Stimulated activated CD8-positive, alpha-beta memory T cell treated with anti-CD3 and anti-CD28 coated beads, Interleukin-4, amount 100 ng/mL, for 1 hour (primary cell): ENCODE measurements at regions not wholly inside any gene's neighbourhood (a gene's known extent, or its start where the extent isn't known, plus 50 kb on each side); places are given as distances from the start of the nearest gene placed in this dataset.
"Not testable (repeated sequence)": the region's sequence is repeated elsewhere in the genome, so short reads cannot be mapped to it uniquely, and the experiment has no call there.

Source experiments
- DNase-seq, 2 donors: peaks; one replicate each; pipeline ENCODE4 v3.0.0-alpha.2; 2020; ENCODE audit warnings: low read depth in 2 of 2, low spot score in 1 of 2

DNA sequence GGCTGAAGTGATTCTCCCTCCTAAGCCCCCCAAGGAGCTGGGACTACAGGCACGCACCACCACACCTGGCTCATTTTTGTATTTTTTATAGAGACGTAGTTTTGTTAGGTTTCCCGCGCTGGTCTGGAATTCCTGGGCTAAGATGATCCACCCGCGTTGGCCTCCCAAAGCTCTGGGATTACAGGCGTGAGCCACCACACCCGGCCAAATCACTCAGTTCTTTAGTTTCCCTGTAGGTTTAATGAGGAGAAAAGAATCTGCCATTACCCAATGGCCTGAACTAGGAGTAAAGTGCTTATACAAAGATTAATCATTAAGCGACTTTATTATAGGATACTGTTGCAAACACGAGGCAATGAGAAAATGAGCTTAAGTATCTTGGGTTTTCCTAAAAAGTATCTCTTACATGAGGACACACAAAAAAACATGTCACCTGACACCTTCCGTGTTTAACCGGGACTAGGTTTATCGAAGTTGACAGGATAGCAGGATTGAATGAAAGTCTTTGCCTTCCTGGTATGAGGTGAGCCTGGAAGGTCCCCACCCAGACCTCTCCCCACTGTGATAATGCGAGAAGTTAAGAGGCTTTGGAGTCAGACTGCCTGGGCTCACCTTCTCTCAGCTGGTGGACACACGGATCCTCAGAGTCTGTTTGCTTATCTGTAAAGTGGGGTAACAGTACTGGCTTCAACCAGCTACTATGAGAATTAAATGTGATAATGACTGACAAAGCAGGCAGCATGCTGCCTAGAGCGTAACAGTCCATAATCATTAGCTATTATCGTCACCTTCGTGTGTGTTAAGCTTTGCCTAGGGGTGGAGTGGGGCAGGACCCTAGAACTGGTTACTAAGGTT is 133.5 kb upstream of the KRAS start:
- DNase-seq = no peak

DNA sequence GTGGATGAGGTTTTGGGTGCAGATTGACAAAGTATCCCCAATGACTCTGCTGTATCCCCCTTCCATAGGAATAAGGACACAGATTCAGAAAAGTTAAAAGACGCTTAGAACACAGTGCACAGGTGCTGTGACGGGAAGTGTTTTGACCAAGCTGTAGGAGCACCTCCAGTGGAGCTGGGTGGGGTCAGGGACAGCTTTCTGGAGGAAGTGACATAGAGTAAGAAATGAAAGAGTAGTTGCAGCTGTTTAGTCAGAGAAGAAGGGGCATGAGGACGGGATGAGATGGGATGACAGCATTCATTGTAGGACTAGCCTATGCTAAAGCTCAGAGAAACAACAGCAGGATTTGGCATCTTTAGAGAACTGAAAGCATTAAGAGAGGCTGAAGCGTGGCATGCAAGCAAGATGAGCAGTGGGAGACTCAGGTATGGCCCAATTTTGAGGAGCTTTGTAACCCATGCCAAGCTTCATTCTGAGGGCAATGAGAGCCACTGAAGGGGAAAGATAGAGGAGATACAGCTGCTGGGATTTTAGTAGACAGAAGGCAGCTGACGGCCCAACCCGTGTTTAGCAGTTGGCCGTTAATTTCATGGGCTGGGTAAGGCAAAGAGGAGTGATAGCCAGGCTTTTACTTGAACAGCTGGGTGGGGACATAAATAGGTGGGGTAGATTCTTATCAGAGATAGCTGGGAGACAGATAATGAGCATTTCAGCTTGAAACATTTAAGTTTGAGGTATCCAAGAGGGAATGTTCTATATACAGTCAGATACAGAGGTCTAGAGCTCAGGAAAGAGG is 131.8 kb upstream of the KRAS start:
- no peak for DNase-seq

DNA sequence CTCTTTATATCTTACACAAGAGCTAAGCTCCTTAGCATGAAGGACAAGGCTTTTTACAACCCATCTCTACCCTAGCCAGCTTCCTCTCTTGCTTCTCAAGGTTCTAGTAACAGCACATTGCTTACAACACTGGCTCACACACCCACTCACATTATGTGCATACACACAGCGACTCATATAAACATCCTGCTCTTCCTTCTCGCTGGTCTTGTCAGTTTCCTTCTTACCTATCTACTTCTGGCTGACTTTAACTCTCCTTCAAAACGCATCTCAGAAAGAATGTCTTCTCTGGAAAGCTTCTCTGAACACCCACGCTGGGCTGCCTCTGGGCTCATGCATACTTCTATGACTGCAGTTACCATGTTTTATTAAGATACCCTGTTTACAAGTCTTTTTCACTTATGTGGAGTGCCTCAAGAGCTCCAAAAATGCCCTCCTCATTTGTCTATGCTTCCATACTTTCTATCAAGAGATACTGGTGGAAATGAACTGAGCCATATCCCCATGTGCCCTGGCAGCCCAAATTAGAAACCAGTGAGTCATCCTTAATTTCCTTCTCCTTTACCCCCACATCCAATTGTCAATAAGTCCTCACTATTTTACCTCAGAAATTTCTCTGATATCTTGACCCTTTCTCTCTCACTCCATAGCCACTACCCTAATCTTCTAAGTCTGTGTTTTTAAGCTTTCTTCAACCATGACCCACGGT is 126.9 kb upstream of the KRAS start:
- DNase-seq = no peak

DNA sequence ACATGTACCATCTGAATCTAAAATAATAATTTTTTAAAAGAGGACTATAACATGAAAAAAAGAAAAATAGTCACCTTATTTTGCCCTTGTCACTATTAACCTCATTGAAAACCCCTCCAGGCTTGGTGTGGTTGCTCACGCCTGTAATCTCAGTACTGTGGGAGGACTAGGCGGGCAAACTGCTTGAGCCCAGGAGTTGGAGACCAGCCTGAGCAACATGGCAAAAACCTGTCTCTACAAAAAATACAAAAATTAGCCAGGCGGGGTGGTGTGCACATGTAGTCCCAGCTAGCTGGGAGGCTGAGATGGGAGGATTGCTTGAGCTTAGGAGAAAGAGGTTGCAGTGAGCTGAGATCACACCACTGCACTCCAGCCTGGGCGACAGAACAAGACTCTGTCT is 126.3 kb upstream of the KRAS start:
- no peak for DNase-seq

DNA sequence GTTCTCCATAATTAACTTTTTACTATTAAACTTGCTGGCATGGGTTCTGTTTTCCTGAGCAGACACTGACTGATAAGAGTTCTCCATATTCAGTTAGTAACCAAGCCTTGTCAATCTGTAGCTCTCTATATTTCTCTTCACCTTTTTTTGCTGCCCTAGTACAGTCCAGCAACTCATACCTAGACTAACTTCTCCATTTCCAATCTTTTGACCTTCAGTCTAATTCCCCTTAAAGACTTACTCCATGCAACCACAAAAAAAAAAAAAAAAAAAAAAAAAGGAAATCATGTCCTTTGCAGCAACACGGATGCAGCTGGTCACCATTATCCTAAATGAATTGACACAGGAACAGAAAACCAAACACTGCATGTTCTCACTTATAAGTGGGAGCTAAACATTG is 125.7 kb upstream of the KRAS start:
- DNase-seq = no peak

DNA sequence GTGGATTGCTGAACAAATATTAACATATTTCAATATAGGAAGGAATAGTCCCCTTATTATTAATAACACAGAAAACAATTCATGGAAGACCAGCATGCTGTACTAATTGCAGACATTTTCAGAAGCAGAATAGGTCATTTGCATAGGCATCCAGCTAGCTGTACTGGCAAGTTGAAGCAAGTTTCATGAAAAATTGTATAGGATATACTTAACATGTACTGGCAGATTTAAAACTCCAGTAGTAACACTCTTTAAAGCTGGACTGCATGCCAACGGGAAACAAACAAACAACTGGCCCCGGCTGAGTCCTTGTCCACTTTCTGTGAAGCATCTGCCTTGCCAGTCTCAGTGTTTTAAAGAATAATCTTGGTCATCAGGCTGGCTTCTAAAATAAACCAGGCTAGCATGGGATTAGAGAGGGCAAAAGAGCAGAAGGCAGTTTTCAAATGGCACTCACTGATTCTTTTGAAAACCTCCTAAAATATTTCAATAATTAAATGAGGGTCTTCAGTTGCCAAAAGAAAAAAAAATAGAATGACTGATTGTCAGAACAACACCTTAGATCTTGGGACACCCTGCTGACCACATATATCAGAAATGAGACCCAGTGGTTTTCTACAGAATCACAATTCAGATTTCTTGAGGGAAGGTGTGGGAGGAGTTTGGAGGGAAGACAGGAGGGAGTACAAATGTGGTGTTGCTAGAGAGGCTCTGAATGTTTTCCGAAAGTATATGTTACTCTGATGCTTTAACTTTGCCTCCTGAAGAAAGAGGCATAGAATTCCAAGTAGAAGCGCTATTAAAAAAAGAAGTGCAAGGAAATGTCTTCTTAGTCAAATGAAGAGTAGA is 122.5 kb upstream of the KRAS start:
- no peak for DNase-seq

DNA sequence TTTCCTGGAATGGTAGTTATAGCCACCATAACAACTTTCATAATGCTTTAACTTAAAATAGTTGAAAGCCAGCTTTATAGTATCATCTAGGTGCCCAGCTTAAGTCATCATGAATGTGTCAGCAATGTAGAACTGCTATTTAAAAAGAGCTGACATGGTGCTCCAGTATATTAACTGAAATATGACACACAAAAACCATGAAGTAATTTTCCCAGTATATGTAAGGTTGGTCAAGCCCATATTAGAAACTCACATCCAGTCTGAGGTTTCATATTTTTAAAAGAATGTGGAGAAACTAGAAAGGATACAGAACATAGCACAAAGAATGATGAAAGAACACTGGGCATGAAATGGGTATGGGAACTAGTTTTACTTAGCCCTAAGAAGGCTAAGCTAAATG is 121.3 kb upstream of the KRAS start:
- no peak for DNase-seq

DNA sequence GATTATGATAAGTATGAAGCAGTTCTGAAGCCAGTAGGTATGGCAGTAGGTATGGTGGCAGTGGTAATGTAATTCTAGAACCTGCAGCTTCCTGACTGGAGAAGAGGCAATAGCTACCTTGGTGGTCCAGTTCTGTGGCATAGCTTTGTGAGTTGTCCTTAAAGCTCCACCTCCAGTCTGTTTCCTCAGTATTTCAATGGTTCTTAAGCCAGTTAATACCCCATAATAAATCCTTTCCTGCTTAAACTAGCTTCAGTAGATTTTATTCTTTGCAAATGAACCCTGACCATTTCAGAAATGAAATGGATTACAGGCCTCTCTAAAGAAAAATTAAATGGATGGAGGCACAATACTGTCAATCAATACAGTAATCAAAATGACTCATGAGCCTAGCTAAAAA is 117.8 kb upstream of the KRAS start:
- no peak for DNase-seq

DNA sequence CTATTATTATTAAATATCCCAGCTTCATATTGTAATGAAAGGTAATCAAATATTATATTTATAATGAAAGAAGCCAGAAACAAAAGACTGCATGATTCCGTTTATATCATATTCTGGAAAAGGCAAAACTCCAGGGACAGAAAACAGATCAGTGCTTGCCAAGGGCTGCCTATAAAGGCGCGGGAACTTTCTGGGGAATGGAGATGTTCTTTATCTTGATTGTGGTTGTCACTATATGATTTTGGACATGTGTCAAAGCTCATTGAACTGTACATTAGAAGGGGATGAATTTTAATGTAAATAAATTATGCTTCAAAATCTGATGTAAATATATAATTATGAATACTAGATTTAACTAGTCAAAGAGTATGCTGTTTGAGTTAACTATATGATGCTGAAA is 115.4 kb upstream of the KRAS start:
- DNase-seq = no peak

DNA sequence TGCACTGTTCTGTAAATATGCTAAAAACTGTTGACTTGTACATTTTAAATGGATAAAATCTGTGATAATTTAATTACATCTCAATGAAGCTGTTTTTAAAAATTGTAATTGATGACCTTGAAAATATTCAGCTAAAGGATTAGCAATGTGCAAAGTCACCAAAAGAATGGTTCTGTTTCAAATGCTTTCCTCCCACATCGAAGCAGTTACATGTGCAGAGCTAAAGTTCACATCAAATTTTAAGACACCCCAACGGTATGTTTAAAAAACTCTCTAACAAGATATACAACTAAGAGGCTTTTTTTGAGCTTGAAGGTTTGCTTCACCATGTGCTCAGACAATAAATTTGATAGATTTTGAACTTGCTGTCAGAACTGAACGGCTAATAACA is 114.6 kb upstream of the KRAS start:
- DNase-seq = no peak

DNA sequence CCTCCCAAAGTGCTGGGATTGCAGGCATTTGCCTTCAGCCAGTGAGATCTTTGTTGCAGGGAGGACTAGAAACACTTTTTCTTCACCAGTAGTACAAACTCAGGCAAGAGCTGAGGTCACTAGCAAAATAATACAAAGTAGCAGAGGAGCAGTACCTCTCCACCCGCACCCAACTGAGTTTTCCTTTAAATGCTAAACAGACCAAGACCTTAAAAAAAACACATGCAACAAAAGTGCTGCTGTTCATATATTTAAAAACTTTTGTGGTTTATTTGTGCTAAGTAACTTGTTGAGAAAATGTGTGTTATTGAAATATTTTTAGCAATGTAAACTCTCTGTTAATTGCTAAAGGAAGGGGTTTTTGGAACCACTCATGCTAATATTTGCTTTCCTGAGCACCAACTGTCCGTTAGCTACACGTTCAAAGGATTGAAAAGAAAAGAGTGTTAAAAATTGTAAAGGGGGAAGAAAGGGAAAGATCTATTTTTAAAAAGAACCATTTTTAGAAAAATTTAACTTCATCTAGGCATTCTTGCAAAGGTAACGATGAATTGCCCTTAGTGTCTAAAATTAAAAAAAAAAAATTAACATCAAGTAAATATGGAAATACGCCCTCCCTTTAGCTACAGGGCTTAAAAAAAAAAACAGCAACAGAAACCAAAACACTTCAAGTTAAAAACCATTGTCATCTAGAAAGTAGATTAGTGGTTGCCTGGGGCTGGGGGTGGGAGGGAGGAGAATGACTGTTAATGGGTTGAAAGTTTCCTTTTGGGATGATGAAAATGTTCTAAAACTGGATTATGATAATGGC is 114.0 kb upstream of the KRAS start:
- DNase-seq = no peak

DNA sequence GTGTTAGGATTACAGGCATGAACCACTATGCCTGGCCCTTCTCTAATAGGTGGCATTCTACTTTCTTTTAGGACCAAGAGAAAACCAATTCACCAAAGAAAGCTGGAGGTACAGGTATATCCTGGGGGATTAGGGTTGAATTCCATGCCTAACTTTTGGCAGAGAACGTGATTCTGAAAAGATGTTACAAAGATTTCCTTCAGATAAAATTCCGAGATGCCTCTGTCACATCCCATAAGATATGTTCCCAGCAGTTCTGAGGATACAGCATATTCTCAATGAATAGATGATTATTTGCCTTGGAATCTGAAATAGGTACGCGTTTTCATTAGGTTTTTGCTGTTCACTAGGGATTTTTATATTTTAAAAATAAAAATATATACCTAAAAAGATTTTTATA is 111.9 kb upstream of the KRAS start:
- no peak for DNase-seq

DNA sequence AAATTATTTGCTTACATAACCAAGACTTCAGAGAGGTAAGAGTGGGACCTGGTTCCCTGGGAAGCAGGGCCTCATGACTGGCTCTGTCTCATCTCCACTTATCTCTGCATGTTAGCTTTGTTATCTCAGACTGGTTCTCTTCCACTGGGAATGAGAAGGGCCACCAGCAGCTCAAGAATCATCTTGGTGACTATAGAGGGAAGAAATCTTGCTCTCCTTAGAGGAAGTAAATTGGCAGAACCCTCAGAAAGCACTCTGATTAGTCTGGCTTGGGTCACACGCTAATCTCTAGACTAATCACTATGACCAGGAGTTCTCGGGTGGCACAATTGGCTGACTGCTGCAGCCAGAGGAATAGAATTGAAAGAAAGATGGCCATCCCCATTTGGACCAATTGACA is 110.8 kb upstream of the KRAS start:
- no peak for DNase-seq

DNA sequence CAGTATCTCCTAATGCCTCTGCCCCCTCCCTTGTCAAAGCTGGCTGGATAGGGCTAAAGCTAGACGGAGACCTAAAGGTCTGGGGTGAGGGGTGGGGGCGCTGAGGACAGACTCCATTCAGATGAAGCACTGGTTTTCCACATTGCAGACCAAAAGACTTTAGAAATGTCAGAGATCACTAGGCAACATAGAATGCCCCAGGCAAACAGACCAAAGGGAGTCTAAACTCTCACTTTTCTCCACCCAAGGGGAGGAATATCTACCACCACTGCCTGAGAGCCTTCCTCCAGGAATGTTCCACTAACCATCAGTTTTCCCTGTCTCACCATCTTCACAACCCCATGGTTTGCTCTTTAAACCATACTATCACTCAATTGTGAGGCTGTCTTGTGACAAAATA is 106.9 kb upstream of the KRAS start:
- DNase-seq = no peak

DNA sequence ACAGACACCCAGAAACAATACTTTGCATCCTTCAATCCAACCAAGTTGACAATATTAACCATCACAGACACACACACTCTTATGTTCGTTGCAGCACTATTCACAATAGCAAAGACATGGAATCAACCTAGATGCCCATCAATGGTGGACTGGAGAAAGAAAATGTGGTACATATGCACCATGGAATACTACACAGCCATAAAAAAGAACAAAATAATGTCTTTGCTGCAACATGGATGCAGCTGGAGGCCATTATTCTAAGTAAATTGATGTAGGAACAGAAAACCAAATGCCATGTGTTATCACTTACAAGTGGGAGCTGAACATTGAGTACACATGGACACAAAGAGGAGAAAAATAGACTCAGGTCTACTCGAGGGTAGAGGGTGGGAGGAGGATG is 102.2 kb upstream of the KRAS start:
- not testable (repeated sequence) for DNase-seq

DNA sequence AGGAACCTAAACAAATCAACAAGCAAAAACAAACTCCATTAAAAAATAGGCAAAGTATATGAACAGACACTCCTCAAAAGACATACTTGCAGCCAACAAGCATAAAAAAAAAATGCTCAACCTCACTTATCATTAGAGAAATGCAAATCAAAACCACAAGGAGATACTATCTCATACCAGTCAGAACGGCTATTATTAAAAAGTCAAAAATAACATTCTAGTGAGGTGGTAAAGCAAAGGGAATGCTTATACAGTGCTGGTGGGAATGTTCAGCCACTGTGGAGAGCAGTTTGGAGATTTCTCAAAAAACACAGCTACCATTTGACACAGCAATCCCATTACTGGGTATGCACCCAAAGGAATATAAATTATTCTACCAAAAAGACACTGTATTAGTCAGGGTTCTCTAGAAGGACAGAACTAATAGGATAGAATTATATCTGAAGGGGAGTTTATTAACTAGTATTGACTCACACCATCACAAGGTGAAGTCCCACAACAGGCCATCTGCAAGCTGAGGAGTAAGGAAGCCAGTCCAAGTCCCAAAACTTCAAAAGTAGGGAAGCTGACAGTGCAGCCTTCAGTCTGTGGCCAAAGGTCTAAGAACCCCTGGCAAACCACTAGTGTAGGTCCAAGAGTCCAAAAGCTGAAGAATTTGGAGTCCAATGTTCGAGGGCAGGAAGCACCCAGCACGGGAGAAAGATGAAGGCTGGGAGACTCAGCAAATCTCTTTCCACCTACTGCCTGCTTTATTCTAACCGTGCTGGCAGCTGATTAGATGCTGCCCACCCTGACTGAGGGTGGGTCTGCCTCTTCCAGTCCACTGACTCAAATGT is 101.6 kb upstream of the KRAS start:
- no peak for DNase-seq

DNA sequence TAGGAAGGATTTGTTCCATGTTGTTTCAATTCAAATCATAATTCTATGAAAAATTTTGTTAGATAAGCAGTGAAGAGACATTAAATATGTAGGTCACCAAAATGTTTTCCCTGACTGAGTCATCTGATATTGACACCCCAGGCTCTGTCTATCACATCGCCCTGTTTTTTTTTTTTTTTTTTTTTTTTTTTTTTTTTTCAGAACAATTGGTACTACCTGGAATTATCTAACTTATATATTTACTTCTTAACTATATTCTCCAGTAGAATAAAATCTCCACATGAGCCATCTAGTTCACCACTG is 97.8 kb upstream of the KRAS start:
- no peak for DNase-seq

DNA sequence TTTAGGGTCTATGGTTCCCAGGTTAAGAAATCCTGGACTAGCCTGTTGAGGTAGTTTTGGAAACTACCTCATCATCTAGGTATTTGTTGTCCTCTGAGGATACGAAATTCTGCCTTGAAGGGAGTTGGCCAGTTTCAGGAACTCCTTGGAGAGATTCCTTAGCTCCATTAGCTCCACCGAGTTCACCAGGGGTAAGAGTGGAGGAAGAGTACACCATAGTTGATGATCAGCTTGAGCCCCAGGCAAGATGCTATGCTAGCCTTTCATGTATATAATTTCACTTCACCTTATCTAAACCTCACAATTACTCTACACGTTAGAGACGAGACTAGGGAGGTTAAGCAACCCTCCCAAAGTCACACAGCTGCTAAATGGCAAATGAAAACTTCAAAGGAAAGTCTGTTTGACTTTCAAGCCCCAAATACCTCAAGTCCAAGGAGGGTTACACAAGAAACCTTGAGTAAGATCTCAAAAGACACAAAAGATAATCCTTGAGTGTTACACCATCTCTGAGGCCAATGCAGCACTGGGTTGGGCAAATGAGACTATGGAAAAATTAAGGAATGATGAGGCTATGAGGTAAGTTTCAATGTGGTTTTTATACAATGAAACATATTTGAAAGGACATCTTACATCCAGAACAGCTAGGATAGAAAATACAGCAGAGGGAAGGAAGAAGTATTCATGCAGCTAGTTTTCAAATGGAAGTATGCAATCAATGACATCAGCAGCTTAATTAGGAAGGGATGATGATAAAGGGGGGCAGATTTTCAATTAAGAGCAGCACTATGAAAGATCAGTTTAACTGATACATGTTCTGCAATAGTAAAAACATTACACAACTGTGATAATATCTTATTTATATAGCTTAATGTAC is 97.2 kb upstream of the KRAS start:
- DNase-seq = no peak

DNA sequence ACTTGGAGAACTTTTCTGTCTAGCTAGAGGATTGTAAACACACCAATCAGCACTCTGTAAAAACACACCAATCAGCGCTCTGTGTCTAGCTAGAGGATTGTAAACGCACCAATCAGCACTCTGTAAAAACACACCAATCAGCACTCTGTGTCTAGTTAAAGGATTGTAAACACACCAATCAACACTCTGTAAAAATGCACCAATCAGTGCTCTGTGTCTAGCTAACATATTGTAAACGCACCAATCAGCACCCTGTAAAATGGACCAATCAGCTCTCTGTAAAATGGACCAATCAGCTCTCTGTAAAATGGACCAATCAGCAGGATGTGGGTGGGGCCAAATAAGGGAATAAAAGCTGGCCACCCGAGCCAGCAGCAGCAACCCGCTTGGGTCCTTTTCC is 91.1 kb upstream of the KRAS start:
- DNase-seq = not testable (repeated sequence)
